NB4 (cell line): ENCODE measurements at regions not wholly inside any gene's neighbourhood (a gene's known extent, or its start where the extent isn't known, plus 50 kb on each side); places are given as distances from the start of the nearest gene placed in this dataset.

Source experiments
- CTCF ChIP-seq: IDR thresholded peaks from one replicate; pipeline ENCODE4 v1.5.1; 2012; ENCODE audit warnings: low read depth, low read length
- POLR2A ChIP-seq: IDR thresholded peaks from 2 replicates; pipeline ENCODE4 v1.6.1; 2011; ENCODE audit warnings: mild to moderate bottlenecking; ENCODE audit not compliant: insufficient read length; ENCODE audit errors: extremely low read depth

DNA sequence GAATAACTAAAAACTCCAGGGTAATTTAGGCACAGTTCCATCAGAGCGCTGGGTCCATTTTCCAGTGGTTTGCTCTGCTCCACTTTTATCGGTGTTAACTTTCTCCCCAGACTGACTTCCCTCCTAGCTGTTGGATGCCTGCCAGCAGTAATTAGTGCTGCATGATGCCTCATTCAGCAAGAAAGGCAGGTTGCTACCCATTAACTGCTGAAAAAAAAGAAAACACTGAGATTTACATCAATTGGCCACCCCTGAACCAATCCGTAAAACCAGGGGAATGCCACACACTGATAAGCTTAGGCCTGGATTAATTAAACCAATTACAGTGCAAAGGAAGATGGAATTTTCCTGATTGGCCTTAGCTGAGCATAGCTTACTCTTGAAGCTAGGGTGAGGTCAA is 182.4 kb upstream of the CXXC4 start:
- TF ChIP-seq CTCF = no peak
- no peak for TF ChIP-seq POLR2A
